HepG2 (cell line): ENCODE measurements at regions not wholly inside any gene's neighbourhood (a gene's known extent, or its start where the extent isn't known, plus 50 kb on each side); places are given as distances from the start of the nearest gene placed in this dataset.

Experiments
- ATAC-seq: fragments of 200-7000 bp; cut with Tn5 transposase; 3 replicates; pipeline ENCODE4 v1.9.1; 2020; ENCODE audit warnings: mild to moderate bottlenecking, moderate library complexity
- BruUV-seq: library from RNA; stranded (reverse); fragments of 400-500 nt; replicated peaks from 2 replicates; lab custom pipeline; 2021; lab: Mats Ljungman, UMichigan
- CTCF ChIA-PET: fragments of 300-600 bp; formaldehyde crosslinking; extraction: SDS; loops from one replicate; lab custom pipeline; 2021; ENCODE audit warnings: low total read pairs, inconsistent platforms, low intra/inter-chr PET ratio; lab: Yijun Ruan, JAX
- POLR2A ChIA-PET: fragments of 350-600 bp; sonication (Branson Sonifier 250); formaldehyde crosslinking; loops from one replicate; lab custom pipeline; 2020; ENCODE audit warnings: antibody characterized with exemption, inconsistent platforms; lab: Yijun Ruan, JAX
- DNase-seq: peaks from one replicate; pipeline ENCODE4 v3.0.0-alpha.2; 2015; ENCODE audit warnings: low spot score
- FAIRE-seq: peaks from 3 replicates; lab custom pipeline; 2011; peaks lifted over from hg19 to GRCh38; lab: Jason Lieb, UNC
- H2AFZ ChIP-seq: one replicate; pipeline ENCODE4 v1.6.1; 2011; ENCODE audit warnings: low read length, inconsistent platforms
- H3K27ac ChIP-seq: fragments of 300-600 bp; 3 replicates; pipeline ENCODE4 v1.8.0; 2011; ENCODE audit warnings: mixed run types, mild to moderate bottlenecking, mixed read lengths, low read length, inconsistent platforms; ENCODE audit not compliant: insufficient read depth; ENCODE audit errors: extremely low read length
- H3K27me3 ChIP-seq, 2 experiments: fragments of 200-600 bp in 1 of 2; 2 replicates in 1 of 2; 3 replicates in 1 of 2; pipeline versions ENCODE4 v1.6.0 to v1.8.0; 2011; ENCODE audit warnings: low read length in 2 of 2, mild to moderate bottlenecking in 2 of 2, moderate library complexity in 2 of 2, inconsistent platforms in 1 of 2; ENCODE audit not compliant: insufficient read depth in 2 of 2, control insufficient read depth in 1 of 2
- H3K36me3 ChIP-seq, 2 experiments: fragments of 200-600 bp in 1 of 2; replicated peaks in 1 of 2; 2 replicates in 1 of 2; 3 replicates in 1 of 2; pipeline versions ENCODE4 v1.5.1 to v1.8.0; 2011; ENCODE audit warnings: low read length in 2 of 2, inconsistent platforms in 1 of 2; ENCODE audit not compliant: insufficient read depth in 2 of 2, control insufficient read depth in 1 of 2
- H3K4me1 ChIP-seq: 2 replicates; pipeline ENCODE4 v1.5.1; 2012; ENCODE audit warnings: low read length, inconsistent platforms; ENCODE audit not compliant: insufficient read depth
- H3K4me2 ChIP-seq: 2 replicates; pipeline ENCODE4 v1.6.0; 2011; ENCODE audit warnings: low read depth, low read length, inconsistent platforms
- H3K4me3 ChIP-seq, 3 experiments: fragments of 200-600 bp in 1 of 3; sonication (generic), shearing (Covaris generic) in 1 of 3; replicated peaks in 1 of 3; 2 replicates each; pipeline ENCODE4 v1.5.1; 2011 to 2016; ENCODE audit warnings: low read length in 3 of 3, inconsistent platforms in 2 of 3, low read depth in 2 of 3, mild to moderate bottlenecking in 2 of 3, control low read depth in 1 of 3, mixed read lengths in 1 of 3; ENCODE audit not compliant: insufficient read depth in 1 of 3
- H3K79me2 ChIP-seq: one replicate; pipeline ENCODE4 v1.6.1; 2011; ENCODE audit warnings: low read length, inconsistent platforms; ENCODE audit not compliant: insufficient read depth
- H3K9ac ChIP-seq: 2 replicates; pipeline ENCODE4 v1.6.0; 2011; ENCODE audit warnings: mild to moderate bottlenecking, low read depth, low read length, inconsistent platforms; ENCODE audit not compliant: insufficient read depth
- H3K9me3 ChIP-seq: 2 replicates; pipeline ENCODE4 v1.5.1; 2012; ENCODE audit warnings: mild to moderate bottlenecking, low read length
- H4K20me1 ChIP-seq: 2 replicates; pipeline ENCODE4 v1.6.0; 2011; ENCODE audit warnings: inconsistent platforms, mild to moderate bottlenecking, low read length, moderate library complexity; ENCODE audit not compliant: insufficient read depth
- CENPX ChIP-seq: sonication (generic); formaldehyde crosslinking; IDR thresholded peaks from 2 replicates; pipeline ENCODE4 v1.9.0; 2021; ENCODE audit warnings: mild to moderate bottlenecking, missing genetic modification reagents, moderate library complexity
- CERS6 ChIP-seq: sonication (generic); formaldehyde crosslinking; IDR thresholded peaks from 2 replicates; pipeline ENCODE4 v1.5.0; 2020; ENCODE audit warnings: missing genetic modification reagents
- GLI4 ChIP-seq: sonication (generic); formaldehyde crosslinking; IDR thresholded peaks from 2 replicates; pipeline ENCODE4 v1.5.1; 2020; ENCODE audit warnings: missing genetic modification reagents, mild to moderate bottlenecking, moderate library complexity, borderline replicate concordance
- HOMEZ ChIP-seq: IDR thresholded peaks from 2 replicates; pipeline ENCODE4 v1.6.1; 2016; ENCODE audit warnings: low read depth
- KDM1A ChIP-seq: IDR thresholded peaks from 2 replicates; pipeline ENCODE4 v1.6.1; 2016; ENCODE audit warnings: missing compliant biosample characterization
- MAZ ChIP-seq, 2 experiments: sonication (generic) in 1 of 2; formaldehyde crosslinking in 1 of 2; IDR thresholded peaks; 2 replicates each; pipeline versions ENCODE4 v1.5.0 to v1.6.1; 2012 to 2020; ENCODE audit warnings: low read depth in 2 of 2, mild to moderate bottlenecking in 2 of 2, borderline replicate concordance in 1 of 2, improper control_type of control experiment in 1 of 2, low read length in 1 of 2, missing genetic modification reagents in 1 of 2, moderate library complexity in 1 of 2
- MLLT10 ChIP-seq: sonication (generic); formaldehyde crosslinking; IDR thresholded peaks from 2 replicates; pipeline ENCODE4 v1.4.0; 2020; ENCODE audit warnings: missing genetic modification reagents
- MXD3 ChIP-seq: IDR thresholded peaks from 2 replicates; pipeline ENCODE4 v1.6.1; 2016; ENCODE audit warnings: mild to moderate bottlenecking, missing biosample characterization, missing genetic modification reagents
- POGZ ChIP-seq: sonication (generic); formaldehyde crosslinking; IDR thresholded peaks from 2 replicates; pipeline ENCODE4 v1.4.0; 2020; ENCODE audit warnings: mild to moderate bottlenecking, missing genetic modification reagents
- PRMT3 ChIP-seq: sonication (generic); formaldehyde crosslinking; IDR thresholded peaks from 2 replicates; pipeline ENCODE4 v1.8.1; 2022; ENCODE audit warnings: low read depth, mild to moderate bottlenecking, moderate library complexity, missing genetic modification reagents, borderline replicate concordance
- RFX1 ChIP-seq: fragments of 450-650 bp; IDR thresholded peaks from 2 replicates; pipeline ENCODE4 v1.6.1; 2017
- RORA ChIP-seq: sonication (generic); formaldehyde crosslinking; IDR thresholded peaks from 2 replicates; pipeline ENCODE4 v1.5.0; 2020; ENCODE audit warnings: mild to moderate bottlenecking, missing genetic modification reagents, moderate library complexity
- TRAFD1 ChIP-seq: sonication (generic); formaldehyde crosslinking; IDR thresholded peaks from 2 replicates; pipeline ENCODE4 v1.5.1; 2020; ENCODE audit warnings: missing genetic modification reagents, mild to moderate bottlenecking, borderline replicate concordance
- U2AF2 ChIP-seq: fragments of 200-400 bp; formaldehyde crosslinking; IDR thresholded peaks from 2 replicates; pipeline ENCODE4 v1.6.1; 2017; ENCODE audit warnings: low read depth, mild to moderate bottlenecking, low read length
- ZNF10 ChIP-seq: sonication (generic); formaldehyde crosslinking; IDR thresholded peaks from 2 replicates; pipeline ENCODE4 v1.4.0; 2020; ENCODE audit warnings: mild to moderate bottlenecking, low read depth, missing genetic modification reagents, borderline replicate concordance
- ZNF354B ChIP-seq: sonication (generic); formaldehyde crosslinking; IDR thresholded peaks from 2 replicates; pipeline ENCODE4 v1.8.0; 2022; ENCODE audit warnings: mild to moderate bottlenecking, missing genetic modification reagents
- ZNF614 ChIP-seq: IDR thresholded peaks from 2 replicates; pipeline ENCODE4 v1.6.1; 2018; ENCODE audit warnings: missing biosample characterization, missing genetic modification reagents, inconsistent platforms, borderline replicate concordance
- ZNF75D ChIP-seq: sonication (generic); formaldehyde crosslinking; IDR thresholded peaks from 2 replicates; pipeline ENCODE4 v1.8.1; 2023; ENCODE audit warnings: missing genetic modification reagents, mild to moderate bottlenecking, borderline replicate concordance
- WGBS: methylation state at CpG from one replicate; pipeline ENCODE4 v1.1.6; 2017; ENCODE audit warnings: low lambda C conversion rate; 5-methylcytosine and 5-hydroxymethylcytosine counted together
- in situ Hi-C: cut with HindIII; loops from 2 replicates; pipeline ENCODE4 v1.10.0; 2017; ENCODE audit warnings: low pct_unique_long_range_greater_than_20kb; ENCODE audit not compliant: extremely low pct_ligation_motif_present
- intact Hi-C: fragments of 100-400 bp; cut with micrococcal nuclease; formaldehyde crosslinking; loops from one replicate; pipeline ENCODE4 v1.10.0; 2022; ENCODE audit not compliant: unreplicated experiment
- TF ChIP-seq, protein P1 (sequence below): IDR thresholded peaks from 2 replicates; pipeline ENCODE4 v1.6.1; 2018; ENCODE audit warnings: missing genetic modification reagents

GRCh38 chr10:78756604-78757343, 312.0 kb upstream of the ZMIZ1 start:
- ATAC-seq (peak; percentile 90), FAIRE-seq (peak; percentile 64), DNase-seq (peak; percentile 90)
- no peaks in the 10 kb centered on the region for H3K79me2 ChIP-seq
- intact Hi-C loops, result loop anchor here (1.0 kb wide), 1 partner anchor 19 kb away; no protein-coding TSS in a partner anchor
- H3K4me3 ChIP-seq, result no peak overlapping the region
- no peak overlapping the region for H3K9ac ChIP-seq
- 7% methylated on average over 15 of the region's 18 CpGs for WGBS
- peaks cover 50% of the 10 kb centered on the region for H3K4me1 ChIP-seq
- H3K36me3 ChIP-seq, result no peaks in the 10 kb centered on the region
- H3K27me3 ChIP-seq, result peaks cover 0 to 6% of the 10 kb centered on the region in 2 experiments; a peak in 1 of 5 replicates
- H3K4me2 ChIP-seq, result 0 out of 2 replicates have a peak overlapping the region, but pooled peaks have one; percentile 9
- in situ Hi-C loops, result no loop called here
- no TSS peak for BruUV-seq
- no peak overlapping the region for H3K27ac ChIP-seq
- H2AFZ ChIP-seq, result no peak overlapping the region
- no peaks in the 10 kb centered on the region for H3K9me3 ChIP-seq
- CTCF ChIA-PET, result no interaction called here
- POLR2A ChIA-PET, result no interaction called here
- no peaks in the 10 kb centered on the region for H4K20me1 ChIP-seq
- TF ChIP-seq RORA (CRISPR knock-in tag), result no peak
- TF ChIP-seq ZNF75D (CRISPR knock-in tag), result no peak
- TF ChIP-seq KDM1A (CRISPR knock-in tag), result no peak
- TF ChIP-seq MAZ (IDR thresholded peaks at IDR 0.05; ENCODE audit: borderline replicate concordance, low read depth, low read length), result no peak
- no peak for TF ChIP-seq MAZ (CRISPR knock-in tag; IDR thresholded peaks at IDR 0.05; ENCODE audit: low read depth)
- TF ChIP-seq TRAFD1 (CRISPR knock-in tag), result no peak
- TF ChIP-seq POGZ (CRISPR knock-in tag), result no peak
- TF ChIP-seq MLLT10 (CRISPR knock-in tag), result no peak
- TF ChIP-seq MXD3 (CRISPR knock-in tag), result no peak
- TF ChIP-seq U2AF2, result no peak
- TF ChIP-seq GLI4, result no peak
- 0 out of 2 replicates have a peak, but pooled peaks have one; percentile 32 for TF ChIP-seq ZNF614 (CRISPR knock-in tag)
- no peak for TF ChIP-seq PRMT3 (CRISPR knock-in tag)
- TF ChIP-seq, protein P1, sequence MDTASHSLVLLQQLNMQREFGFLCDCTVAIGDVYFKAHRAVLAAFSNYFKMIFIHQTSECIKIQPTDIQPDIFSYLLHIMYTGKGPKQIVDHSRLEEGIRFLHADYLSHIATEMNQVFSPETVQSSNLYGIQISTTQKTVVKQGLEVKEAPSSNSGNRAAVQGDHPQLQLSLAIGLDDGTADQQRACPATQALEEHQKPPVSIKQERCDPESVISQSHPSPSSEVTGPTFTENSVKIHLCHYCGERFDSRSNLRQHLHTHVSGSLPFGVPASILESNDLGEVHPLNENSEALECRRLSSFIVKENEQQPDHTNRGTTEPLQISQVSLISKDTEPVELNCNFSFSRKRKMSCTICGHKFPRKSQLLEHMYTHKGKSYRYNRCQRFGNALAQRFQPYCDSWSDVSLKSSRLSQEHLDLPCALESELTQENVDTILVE (CRISPR knock-in tag), result no peak
- no peak for TF ChIP-seq HOMEZ (CRISPR knock-in tag)
- TF ChIP-seq CENPX (CRISPR knock-in tag), result no peak
- no peak for TF ChIP-seq CERS6
- no peak for TF ChIP-seq RFX1
- no peak for TF ChIP-seq ZNF354B (CRISPR knock-in tag)
- no peak for TF ChIP-seq ZNF10 (CRISPR knock-in tag)
